GM19025 (cell line): ENCODE measurements at regions not wholly inside any gene's neighbourhood (a gene's known extent, or its start where the extent isn't known, plus 50 kb on each side); places are given as distances from the start of the nearest gene placed in this dataset.
"Not testable (repeated sequence)": the region's sequence is repeated elsewhere in the genome, so short reads cannot be mapped to it uniquely, and the experiment has no call there.

ENCODE experiments used
- ATAC-seq: cut with Tn5 transposase; IDR thresholded peaks from one replicate; pipeline ENCODE4 v1.9.1; 2021; ENCODE audit warnings: mild to moderate bottlenecking, low read depth, moderate library complexity; ENCODE audit not compliant: unreplicated experiment

DNA sequence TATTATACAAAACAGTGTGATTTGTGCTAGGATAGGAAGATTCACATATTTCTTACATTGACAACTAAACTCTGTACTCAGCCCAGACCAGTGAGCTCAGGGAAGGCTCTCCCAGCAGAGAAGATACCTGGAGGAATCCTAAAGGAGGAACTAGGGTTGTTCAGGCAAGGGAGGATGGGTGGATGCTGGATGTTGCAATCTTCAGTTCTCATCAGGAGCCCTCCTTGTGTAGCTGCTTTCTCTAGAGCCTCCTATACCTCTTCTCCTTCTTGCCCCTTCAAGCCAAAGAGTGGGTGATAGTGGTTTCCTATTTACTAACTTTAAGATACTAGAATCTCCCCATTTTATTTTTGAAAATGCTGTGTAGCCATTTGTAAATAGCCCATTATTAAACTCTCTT, 117.3 kb downstream of the NKX6-1 start:
- no peak for ATAC-seq

DNA sequence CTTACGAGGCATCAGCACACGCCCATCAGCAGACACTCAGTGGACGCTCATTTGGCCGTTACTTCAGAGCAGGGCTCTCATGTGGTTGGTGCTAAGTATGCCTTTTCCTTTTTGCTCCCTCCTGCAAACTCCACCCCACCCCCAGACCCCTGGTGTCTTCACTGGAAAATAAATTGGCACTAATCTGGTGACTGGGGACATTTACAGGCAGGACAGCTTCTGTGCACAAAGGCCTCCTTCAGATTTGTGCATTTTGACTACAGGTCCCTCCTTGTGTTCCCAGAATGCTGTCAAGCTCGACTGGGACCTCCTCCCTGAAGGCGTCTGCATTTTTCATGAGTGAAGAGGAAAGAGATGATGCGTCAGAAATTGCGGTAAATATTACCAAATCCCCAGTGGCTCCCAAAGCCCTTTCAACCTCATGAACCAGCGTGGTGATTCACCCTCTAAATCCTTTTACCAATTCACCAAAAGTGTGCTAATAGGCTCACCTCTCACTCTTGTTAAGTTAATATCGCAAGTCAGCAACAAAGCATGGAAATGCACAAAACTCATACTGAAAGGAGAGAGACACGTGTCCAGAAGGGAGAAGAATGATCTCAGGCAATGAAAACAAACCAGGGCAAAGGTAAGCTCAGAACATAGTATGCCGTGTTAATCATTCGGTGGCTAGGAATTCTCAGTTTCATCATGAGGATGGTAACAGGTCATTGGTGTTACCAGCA, 119.0 kb downstream of the NKX6-1 start:
- no peak for ATAC-seq

DNA sequence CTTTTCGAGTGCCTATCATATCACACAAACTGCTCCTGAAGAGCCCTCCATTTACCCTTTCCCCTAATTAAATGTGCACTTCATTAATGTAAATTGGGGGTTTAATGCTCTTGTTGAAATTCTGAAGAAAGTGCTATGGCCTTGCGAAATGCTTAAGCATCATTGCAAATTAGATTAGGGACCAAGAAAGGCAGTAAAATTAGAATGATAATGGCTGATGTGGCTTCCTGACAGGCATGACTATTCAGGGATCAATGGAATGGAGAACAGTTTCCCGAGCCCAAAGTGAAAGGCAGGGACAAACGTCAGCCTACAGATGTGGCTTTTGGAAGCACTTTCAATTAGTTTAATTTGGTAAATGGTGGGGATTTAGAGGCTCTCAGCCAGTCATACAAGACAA, 120.1 kb downstream of the NKX6-1 start:
- no peak for ATAC-seq

- no peak for ATAC-seq
These were observed 120.7 kb downstream of the NKX6-1 start for GRCh38 chr4:84378356-84378755.

DNA sequence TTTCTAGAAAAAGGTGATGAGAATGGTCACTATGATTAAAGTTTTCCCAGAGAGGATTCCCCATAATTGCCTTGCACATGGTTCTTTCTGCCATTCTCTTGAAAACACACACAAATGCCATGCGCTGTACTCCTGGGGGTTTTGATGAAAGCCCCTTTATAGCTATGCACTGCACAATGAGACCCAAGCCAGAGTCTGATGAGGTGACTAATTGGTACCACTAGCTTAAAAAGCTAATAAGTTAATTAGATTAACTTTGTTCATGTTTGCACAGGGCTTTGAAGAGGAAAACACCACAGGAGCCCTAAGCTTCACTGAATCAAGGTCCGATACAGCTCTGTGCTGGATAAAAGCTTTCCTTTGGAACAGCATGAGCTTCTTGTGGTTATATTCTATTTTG, 132.2 kb downstream of the NKX6-1 start:
- ATAC-seq = no peak

GRCh38 chr4:84366161-84366560, 132.9 kb downstream of the NKX6-1 start:
- ATAC-seq = no peak

GRCh38 chr4:84362896-84363655, 136.0 kb downstream of the NKX6-1 start:
- no peak for ATAC-seq

DNA sequence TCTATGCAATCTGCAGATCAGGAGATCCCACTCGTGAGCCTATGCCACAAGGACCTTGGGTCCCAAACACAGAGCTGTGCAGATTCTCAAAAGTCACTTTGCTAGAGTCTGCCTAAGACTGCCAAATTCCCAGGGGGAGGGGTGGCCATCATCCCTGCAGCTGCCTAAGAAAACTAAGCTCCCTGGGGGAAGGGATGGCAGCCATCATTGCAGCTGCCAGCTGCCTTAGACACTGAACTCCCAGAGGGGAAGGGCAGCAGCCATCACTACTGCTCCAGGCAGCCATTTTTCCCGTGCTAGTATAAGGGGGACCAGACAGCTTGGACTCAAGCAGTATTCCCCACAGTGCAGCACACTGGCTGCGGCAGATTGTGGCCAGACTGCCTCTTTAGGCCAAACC, 156.9 kb downstream of the NKX6-1 start:
- ATAC-seq = no peak

GRCh38 chr4:84341559-84341958, 157.5 kb downstream of the NKX6-1 start:
- no peak for ATAC-seq

DNA sequence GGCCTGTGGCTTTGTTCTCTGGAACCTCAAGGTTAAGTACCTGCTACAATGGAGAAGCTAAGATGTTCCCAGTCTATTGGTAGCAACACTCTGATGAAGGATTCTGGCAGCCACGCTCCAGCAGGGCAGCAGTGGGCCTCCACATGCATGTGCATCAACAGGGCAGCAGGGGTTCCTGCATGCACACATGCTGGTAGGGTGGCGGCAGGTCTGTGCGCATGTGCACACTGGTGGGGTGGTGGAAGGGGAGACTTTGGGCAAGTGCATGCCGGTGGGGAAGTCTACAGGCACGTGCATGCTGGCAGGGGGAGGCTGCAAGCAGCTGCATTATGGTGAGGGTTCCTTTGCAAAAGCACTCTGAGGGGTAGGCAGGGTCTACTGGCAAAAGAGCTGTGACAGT, 160.7 kb downstream of the NKX6-1 start:
- no peak for ATAC-seq

DNA sequence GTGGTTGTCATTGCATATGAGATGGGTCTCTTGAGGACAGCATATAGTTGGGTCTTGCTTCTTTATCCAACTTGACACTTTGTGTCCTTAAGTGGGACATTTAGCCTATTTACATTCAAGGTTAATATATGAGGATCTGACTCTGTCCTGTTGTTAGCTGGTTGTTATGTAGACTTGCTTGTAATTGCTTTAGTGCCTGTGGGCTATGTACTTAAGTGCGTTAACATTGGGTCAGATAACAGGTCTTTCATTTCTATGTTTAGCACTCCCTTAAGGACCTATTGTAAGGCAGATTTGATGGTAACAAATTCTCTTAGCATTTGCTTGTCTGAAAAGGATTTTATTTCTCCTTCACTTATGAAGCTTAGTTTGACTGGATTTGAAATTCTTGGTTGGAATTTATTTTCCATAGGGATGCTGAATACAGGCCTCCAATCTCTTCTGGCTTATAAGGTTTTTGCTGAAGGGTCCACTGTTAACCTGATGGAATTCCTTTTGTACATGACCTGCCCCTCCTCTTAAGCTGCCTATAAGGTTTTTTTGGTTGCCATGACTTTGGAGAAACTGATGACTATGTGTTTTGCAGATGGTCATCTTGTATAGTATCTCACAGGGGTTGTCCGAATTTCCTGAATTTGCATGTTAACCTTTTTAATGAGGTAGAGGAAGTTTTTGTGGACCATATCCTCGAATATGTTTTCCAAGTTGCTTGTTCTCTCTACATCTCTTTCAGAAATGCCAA, 162.0 kb downstream of the NKX6-1 start:
- no peak for ATAC-seq

DNA sequence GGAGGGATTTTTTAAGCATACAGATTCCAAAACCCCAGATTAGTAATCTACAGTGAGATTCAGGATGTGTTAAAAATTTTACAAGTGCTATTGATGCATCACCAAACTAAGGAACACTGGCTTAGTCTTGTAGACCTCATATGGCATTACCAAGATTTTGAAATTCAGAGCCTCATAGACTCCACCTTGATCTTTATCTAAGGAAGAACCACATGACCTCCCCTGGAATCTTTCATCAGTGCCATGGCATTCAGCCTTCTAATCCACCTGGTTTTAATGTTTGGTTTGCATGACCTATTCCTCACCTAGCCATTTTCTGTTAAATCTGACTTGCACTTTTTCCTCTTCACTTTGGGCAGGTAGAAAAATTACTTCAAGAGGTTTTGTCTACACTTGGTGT, 171.6 kb downstream of the NKX6-1 start:
- no peak for ATAC-seq

DNA sequence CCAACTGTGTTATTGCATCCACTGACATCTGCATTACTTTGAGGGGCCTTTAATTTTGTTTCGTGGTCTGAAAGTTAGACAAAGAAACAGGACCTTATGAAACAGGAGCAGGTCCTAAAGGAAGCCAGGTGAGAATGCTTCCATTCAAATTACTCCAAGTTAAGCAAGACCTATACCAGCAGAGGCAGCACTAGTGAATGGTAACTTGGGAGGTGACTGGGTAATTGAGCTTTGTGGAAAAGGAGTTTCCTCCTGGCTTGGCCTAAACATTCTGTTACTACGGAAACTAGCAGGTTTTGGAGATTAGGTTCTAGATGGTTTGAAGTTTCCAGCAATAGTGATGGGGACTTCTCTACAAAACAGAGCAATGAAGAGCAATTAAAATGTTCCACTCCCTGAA, 173.5 kb downstream of the NKX6-1 start:
- ATAC-seq = no peak

GRCh38 chr4:84324303-84325245, 174.5 kb downstream of the NKX6-1 start:
- no peak for ATAC-seq

DNA sequence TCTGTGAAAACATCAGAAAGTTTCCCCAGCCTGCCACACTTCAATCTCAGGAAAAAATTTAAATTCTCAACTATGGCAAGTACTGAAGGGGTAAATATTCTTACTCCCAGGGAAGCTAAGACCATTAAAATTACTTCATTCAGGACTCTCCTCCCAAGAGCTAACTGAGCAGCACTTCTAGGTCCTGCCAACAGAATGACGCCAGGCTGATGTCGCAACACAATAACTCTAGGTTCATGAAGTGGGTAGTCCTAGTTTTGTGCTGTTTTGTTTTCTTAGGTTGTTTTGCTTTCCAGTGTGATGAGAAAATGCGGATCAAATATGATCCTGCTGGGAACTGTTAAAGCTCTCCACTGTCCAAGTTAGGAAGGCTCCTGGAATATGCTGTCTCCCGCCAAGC, 180.0 kb downstream of the NKX6-1 start:
- ATAC-seq = no peak

GRCh38 chr4:84317513-84317912, 181.6 kb downstream of the NKX6-1 start:
- no peak for ATAC-seq

- no peak for ATAC-seq
These were observed 186.6 kb downstream of the NKX6-1 start for GRCh38 chr4:84312426-84313012.

DNA sequence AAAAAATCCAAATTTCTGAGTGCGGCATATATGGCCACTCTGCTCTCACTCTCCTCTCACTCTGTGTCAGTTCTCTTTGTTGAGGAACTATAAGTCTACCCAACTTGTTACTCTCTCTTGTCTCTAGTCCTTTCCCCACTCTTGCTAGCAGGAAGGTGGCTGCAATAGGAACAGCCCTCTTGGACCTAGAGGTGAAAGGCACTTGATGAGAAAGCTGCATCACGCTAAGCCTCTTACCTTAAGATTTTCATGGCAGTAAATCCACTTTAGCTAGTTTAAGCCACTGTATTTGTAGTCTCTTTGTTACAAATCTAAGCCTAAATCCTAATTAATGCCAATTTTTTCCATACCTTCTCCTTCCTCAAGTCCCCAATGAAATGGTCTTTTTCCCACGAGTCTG, 189.9 kb downstream of the NKX6-1 start:
- no peak for ATAC-seq

DNA sequence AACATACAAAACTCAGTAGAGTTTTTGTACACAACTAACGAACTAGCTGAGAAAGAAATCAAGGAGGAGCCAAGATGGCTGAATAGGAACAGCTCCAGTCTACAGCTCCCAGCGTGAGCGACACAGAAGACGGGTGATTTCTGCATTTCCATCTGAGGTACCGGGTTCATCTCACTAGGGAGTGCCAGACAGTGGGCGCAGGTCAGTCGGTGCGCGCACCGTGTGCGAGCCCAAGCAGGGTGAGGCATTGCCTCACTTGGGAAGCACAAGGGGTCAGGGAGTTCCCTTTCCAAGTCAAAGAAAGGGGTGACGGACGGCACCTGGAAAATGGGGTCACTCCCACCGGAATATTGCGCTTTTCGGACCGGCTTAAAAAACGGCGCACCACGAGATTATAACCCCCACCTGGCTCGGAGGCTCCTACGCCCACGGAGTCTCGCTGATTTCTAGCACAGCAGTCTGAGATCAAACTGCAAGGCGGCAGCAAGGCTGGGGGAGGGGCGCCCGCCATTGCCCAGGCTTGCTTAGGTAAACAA, 200.3 kb downstream of the NKX6-1 start:
- not testable (repeated sequence) for ATAC-seq
